Activated naive CD8-positive, alpha-beta T cell treated with anti-CD3 and anti-CD28 coated beads for 36 hours (primary cell): ENCODE measurements at regions not wholly inside any gene's neighbourhood (a gene's known extent, or its start where the extent isn't known, plus 50 kb on each side); places are given as distances from the start of the nearest gene placed in this dataset.
"Not testable (repeated sequence)": the region's sequence is repeated elsewhere in the genome, so short reads cannot be mapped to it uniquely, and the experiment has no call there.

Experiments used
- DNase-seq: peaks from one replicate; pipeline ENCODE4 v3.0.0; 2021
- H3K27ac Mint-ChIP-seq: one replicate; pipeline ENCODE4 v1.8.0; 2022; ENCODE audit warnings: mild to moderate bottlenecking, moderate library complexity, mixed read lengths
- H3K27me3 Mint-ChIP-seq: one replicate; pipeline ENCODE4 v1.8.0; 2022; ENCODE audit warnings: mild to moderate bottlenecking, mixed read lengths
- H3K36me3 Mint-ChIP-seq: one replicate; pipeline ENCODE4 v1.8.0; 2021; ENCODE audit warnings: mild to moderate bottlenecking, mixed read lengths
- H3K4me1 Mint-ChIP-seq: one replicate; pipeline ENCODE4 v1.8.0; 2021; ENCODE audit warnings: mixed read lengths
- H3K4me3 Mint-ChIP-seq: one replicate; pipeline ENCODE4 v1.8.0; 2022; ENCODE audit warnings: mild to moderate bottlenecking, moderate library complexity, mixed read lengths
- H3K9me3 Mint-ChIP-seq: one replicate; pipeline ENCODE4 v1.8.0; 2022; ENCODE audit warnings: mixed read lengths

DNA sequence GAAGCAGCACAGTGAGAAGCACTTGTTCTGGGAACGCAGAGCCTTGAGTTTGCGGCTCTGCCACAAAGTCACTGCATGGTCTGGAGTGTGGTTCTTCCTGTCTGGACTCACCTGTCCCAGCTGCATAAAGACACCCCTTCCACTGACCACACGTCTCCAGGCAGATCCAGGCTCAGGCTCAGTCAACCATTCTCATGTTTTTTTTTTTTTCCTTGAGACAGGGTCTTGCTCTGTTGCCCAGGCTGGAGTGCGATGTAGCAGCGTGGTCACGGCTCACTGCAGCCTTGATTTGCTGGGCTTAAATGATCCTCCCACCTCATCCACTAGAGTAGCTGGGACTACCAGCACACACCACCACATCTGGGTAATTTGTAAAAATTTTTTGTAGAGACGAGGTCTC is 102.9 kb upstream of the KLF4 start:
- Mint-ChIP-seq H3K27ac (no peak overlapping the region), H3K36me3 (no peaks in the 10 kb centered on the region)
- DNase-seq: no peak

DNA sequence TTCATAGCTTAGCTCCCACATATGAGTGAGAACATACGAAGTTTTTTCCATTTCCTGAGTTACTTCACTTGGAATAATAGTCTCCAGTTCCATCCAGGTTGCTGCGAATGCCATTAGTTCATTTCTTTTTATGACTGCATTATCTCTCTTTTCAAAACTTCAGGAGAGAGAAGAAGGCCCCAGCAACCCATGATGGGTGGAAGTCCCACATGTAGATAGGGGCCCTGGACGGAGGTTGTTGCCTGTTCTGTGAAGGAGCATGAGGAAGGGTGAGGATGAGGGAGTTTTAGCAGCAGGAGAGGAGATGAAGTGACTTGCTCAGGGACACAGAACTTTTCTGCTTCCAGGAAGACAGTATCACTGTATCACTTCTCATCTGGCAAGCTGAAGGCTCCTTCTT is 102.2 kb upstream of the KLF4 start:
- H3K9me3 Mint-ChIP-seq: no peaks in the 10 kb centered on the region
- no peak for DNase-seq
- H3K27me3 Mint-ChIP-seq: peaks cover 6% of the 10 kb centered on the region
- H3K36me3 Mint-ChIP-seq: no peaks in the 10 kb centered on the region
- no peak overlapping the region for H3K4me3 Mint-ChIP-seq
- no peaks in the 10 kb centered on the region for H3K4me1 Mint-ChIP-seq
- H3K27ac Mint-ChIP-seq: no peak overlapping the region

More for the DNA sequence above, 102.9 kb upstream of the KLF4 start:
- Mint-ChIP-seq H3K4me3 (no peak overlapping the region), H3K9me3 (no peaks in the 10 kb centered on the region), H3K27me3 (no peaks in the 10 kb centered on the region), H3K4me1 (no peaks in the 10 kb centered on the region)

DNA sequence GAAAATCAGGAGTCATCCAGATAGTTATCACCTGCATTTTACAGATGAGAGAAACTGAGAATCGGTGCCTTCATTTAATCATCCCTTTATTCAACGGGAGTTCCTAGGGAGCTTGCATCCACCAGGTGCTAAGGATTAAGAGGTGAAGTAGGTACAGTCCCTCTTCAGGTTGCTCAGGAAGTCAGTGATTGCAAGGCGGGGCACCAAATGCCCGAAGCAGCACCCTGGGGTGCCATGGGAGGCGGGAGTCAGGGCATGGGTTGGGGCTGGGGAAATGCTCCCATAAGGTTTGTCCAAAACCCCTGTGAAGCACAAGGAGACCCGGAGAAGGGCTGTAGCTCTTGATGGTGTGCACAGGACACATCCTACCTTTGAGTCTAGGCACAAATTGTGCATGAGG is 98.8 kb upstream of the KLF4 start:
- DNase-seq: no peak
- no peak overlapping the region for H3K4me3 Mint-ChIP-seq
- no peaks in the 10 kb centered on the region for H3K9me3 Mint-ChIP-seq
- H3K27me3 Mint-ChIP-seq: peaks cover 10% of the 10 kb centered on the region
- no peaks in the 10 kb centered on the region for H3K4me1 Mint-ChIP-seq
- H3K27ac Mint-ChIP-seq: no peak overlapping the region
- H3K36me3 Mint-ChIP-seq: no peaks in the 10 kb centered on the region

DNA sequence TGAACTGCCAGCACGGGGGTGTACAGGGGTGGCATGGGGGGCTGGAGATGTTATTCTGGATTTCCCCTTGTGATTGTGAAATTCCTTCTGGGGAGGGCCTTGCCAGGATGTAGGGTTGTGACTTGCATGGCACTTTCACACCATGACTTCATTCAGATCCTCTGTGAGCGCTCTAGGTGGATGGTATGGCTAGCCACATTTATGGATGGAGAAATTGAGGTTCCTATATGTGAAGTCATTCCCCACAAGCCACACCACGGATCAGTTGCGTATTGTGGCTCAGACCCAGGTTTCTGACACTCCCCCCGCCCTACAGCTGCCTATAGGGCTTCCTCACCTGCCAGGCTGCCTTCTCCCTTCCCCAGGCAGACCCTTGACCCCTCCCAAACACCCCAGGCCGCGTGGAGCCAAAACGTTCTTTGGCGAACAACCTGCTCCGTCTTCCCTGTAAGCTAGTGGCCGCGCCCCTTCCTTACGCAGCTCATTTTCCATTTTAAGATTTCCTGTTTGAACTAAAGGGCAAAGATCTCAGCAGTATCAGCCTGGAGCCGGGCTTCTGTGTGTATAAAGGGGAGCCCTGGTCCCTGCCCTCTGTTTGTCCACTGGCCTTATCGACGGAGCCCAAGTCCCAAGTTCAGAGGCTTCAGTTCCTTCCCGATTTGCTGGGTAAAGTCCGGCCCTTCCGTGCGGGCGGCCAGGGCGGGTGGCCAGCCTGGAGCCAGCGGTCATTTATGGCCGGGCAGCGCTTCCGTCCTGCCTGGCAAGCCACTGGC is 97.8 kb upstream of the KLF4 start:
- H3K9me3 Mint-ChIP-seq: no peaks in the 10 kb centered on the region
- H3K27me3 Mint-ChIP-seq: peaks cover 10% of the 10 kb centered on the region
- no peaks in the 10 kb centered on the region for H3K36me3 Mint-ChIP-seq
- no peak for DNase-seq
- H3K4me3 Mint-ChIP-seq: no peak overlapping the region
- H3K4me1 Mint-ChIP-seq: no peaks in the 10 kb centered on the region
- no peak overlapping the region for H3K27ac Mint-ChIP-seq

DNA sequence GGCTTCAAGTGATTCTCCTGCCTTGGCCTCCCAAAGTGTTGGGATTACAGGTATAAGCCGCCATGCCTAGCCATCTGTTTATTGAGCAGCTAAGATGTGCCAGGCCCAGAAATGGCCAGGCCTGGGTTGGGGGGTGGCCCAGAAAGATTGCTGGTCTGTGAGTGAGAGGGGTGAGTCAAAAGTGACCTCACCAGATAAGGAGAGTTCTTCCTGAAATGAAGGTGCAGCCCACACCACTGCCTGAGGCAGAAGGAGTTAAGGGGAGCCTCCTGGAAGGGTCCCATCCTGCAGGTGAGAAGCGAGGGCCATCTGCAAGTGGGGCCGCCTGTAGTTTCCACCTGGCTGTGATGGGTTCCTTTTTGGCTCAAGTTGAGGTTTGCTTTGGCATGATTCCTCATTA is 96.9 kb upstream of the KLF4 start:
- Mint-ChIP-seq H3K27ac (no peak overlapping the region), H3K27me3 (peaks cover 10% of the 10 kb centered on the region), H3K9me3 (no peaks in the 10 kb centered on the region), H3K4me1 (no peaks in the 10 kb centered on the region), H3K36me3 (no peaks in the 10 kb centered on the region), H3K4me3 (no peak overlapping the region)
- DNase-seq: no peak

DNA sequence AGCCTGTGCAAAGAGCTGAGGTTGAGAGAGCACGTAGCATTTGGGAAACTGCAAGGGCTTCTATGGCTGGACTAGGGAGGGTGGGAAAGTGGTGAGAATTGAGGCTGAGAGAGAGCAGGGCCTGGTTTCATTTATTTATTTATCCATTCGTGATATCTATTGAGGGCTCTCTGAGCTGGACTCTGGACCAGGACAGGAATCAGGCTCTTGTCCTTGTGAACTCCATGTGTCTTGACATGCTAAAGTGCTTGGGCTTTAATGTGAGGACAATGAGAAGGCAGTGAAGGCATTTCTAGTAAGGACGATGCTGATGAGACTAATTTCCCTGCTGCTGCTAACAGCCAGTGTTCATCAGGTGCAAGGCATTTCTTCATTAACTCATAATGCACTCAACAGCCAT is 95.9 kb upstream of the KLF4 start:
- Mint-ChIP-seq H3K27me3 (peaks cover 16% of the 10 kb centered on the region), H3K4me1 (no peaks in the 10 kb centered on the region), H3K4me3 (no peak overlapping the region), H3K36me3 (no peaks in the 10 kb centered on the region), H3K9me3 (no peaks in the 10 kb centered on the region), H3K27ac (no peak overlapping the region)
- DNase-seq: no peak

DNA sequence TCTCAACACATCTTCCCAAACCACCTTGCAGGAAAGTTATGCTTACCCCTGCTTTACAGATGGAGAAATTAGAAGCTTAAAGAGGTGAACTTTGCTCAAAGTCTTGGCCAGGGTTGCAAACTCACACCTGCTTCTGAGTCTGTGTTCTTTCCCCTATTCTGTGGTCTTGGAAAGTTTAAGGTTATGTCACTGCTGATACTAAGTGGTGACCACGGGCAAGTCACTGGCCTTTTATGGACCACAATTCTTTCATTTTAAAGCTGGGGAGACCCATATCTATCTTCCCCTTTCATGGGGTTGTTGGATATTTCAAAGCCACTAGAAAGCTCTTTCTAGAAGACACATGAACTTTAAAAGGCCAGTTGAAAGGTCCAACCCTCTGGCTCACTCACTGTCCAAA is 95.4 kb upstream of the KLF4 start:
- Mint-ChIP-seq H3K27me3 (peaks cover 16% of the 10 kb centered on the region), H3K36me3 (no peaks in the 10 kb centered on the region), H3K27ac (no peak overlapping the region), H3K4me3 (no peak overlapping the region), H3K4me1 (no peaks in the 10 kb centered on the region), H3K9me3 (no peaks in the 10 kb centered on the region)
- no peak for DNase-seq

DNA sequence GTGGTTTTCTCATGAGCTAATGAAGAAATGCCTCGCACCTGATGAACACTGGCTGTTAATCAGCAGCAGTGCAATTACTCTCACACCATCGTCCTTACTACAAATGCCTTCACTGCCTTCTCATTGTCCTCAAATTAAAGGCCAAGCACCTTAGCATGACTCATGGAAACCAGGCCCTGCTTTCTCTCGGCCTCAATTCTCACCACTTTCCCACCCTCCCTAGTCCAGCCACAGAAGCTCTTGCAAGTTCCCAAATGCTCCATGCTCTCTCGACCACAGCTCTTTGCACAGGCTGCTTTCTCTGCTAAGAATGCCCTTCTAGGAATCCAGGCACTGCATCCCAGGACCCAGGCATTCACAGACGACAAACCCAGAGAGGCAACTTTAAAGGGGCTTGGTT is 94.6 kb upstream of the KLF4 start:
- H3K9me3 Mint-ChIP-seq: no peaks in the 10 kb centered on the region

DNA sequence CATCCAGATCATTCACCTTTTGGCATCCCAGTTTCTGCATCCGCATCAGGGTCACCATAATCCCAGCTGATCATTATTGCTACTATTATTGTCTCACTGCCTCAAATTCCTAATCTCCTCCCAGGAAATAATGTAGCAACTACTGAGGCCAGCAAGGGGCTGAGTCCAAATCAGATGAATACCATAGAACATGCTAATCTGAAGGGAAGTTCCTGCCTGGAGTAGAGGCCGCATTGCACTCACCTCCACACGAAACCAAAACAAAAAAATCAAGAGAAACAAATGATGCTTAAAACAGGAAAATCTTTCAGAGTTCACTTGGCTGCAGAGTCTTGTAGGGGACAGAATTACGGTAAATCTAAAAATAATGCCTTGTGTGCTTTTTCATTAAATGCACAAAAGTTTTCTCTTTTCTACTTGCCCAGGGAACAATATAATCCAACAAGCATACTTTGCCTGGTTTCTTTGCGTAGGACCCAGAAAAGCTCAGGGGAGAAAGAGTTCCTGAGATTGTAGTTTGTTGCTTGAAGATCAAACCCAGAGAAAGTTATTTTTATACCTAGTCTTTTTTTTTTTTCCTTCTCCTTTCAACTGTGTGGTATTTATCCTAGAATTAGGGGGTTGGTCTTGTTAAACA is 87.7 kb upstream of the KLF4 start:
- H3K9me3 Mint-ChIP-seq: no peaks in the 10 kb centered on the region
- H3K4me3 Mint-ChIP-seq: no peak overlapping the region
- no peak for DNase-seq
- H3K27me3 Mint-ChIP-seq: peaks cover 6% of the 10 kb centered on the region
- no peaks in the 10 kb centered on the region for H3K36me3 Mint-ChIP-seq
- no peak overlapping the region for H3K27ac Mint-ChIP-seq
- no peaks in the 10 kb centered on the region for H3K4me1 Mint-ChIP-seq

More for the DNA sequence above, 94.6 kb upstream of the KLF4 start:
- H3K27me3 Mint-ChIP-seq: peaks cover 16% of the 10 kb centered on the region
- no peak overlapping the region for H3K4me3 Mint-ChIP-seq
- H3K4me1 Mint-ChIP-seq: no peaks in the 10 kb centered on the region
- DNase-seq: no peak
- H3K27ac Mint-ChIP-seq: no peak overlapping the region
- no peaks in the 10 kb centered on the region for H3K36me3 Mint-ChIP-seq

DNA sequence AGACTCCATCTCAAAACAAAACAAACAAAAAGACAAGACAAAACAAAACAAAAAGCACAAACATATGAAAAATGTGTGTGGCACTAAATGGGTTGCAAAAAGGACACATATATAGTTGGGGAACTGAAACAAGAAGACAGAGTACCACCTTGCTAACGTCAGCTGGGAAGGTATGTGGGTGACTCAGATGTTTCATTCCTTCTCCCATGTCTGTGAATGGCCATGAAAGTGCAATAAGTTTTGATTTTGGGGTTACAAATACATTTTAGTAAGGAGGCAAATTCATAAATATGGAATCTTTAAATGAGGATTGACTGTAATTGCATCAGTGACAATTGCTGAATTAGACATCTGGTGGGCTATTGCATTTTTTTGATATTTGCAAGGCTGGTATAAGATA is 81.6 kb upstream of the KLF4 start:
- Mint-ChIP-seq H3K4me3 (no peak overlapping the region), H3K9me3 (no peaks in the 10 kb centered on the region), H3K27ac (no peak overlapping the region), H3K36me3 (no peaks in the 10 kb centered on the region), H3K4me1 (no peaks in the 10 kb centered on the region), H3K27me3 (no peaks in the 10 kb centered on the region)
- no peak for DNase-seq

DNA sequence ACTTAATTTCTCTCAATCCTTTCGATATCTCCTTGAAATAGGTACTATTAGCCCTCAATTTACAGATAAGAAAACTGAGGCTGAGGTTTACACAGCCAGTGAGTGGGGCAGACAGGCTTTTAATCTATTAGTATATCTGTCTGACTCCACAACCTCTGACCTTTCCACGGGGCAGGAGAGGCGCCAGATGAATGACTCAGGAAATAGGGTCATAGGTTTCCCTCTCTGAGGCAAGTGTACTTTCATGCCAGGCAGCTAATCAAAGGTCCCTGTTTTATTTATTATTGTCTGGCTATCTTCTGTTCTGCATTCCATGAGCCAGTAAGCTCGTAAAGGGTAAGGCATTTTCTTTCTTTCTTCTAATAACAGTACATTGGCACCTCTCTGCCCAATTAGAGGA is 79.6 kb upstream of the KLF4 start:
- Mint-ChIP-seq H3K27me3 (no peaks in the 10 kb centered on the region), H3K36me3 (no peaks in the 10 kb centered on the region), H3K27ac (no peak overlapping the region), H3K9me3 (no peaks in the 10 kb centered on the region), H3K4me3 (no peak overlapping the region), H3K4me1 (no peaks in the 10 kb centered on the region)
- DNase-seq: no peak

DNA sequence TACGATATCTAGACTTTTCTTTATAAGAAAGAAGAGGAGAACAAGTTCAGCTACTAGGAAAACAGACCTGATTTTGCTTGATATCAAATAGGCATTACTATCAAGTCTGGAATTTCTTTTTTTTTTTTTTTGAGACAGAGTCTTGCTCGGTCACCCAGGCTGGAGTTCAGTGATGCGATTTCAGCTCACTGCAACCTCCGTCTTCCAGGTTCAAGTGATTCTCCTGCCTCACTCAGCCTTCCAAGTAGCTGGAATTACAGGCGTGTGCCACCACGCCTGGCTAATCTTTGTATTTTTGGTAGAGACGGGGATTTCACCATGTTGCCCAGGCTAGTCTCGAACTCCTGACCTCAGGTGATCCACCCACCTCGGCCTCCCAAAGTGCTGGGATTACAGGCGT is 78.8 kb upstream of the KLF4 start:
- H3K9me3 Mint-ChIP-seq, H3K27me3 Mint-ChIP-seq, H3K4me1 Mint-ChIP-seq, H3K4me3 Mint-ChIP-seq, H3K27ac Mint-ChIP-seq, H3K36me3 Mint-ChIP-seq, DNase-seq: not testable (repeated sequence)

DNA sequence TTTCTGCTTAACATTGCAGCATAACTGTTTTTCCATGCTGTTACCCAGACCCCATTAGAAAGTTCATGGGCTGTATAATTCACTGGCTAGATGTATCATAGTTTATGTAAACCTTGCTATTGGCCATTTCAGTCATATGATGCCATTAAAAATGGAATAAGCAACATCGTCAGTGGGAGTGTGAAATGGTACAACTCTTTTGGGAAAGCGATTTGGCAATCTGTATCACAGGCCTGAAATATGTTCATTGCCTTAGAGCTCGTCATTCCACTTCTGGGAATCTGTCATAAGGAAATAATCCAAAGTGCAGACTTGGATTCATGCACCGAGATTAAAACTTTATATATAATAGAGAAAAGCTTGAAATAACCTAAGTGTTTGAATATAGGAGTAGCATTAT is 77.9 kb upstream of the KLF4 start:
- no peak overlapping the region for H3K4me3 Mint-ChIP-seq
- no peak for DNase-seq
- H3K4me1 Mint-ChIP-seq: no peaks in the 10 kb centered on the region
- H3K36me3 Mint-ChIP-seq: no peaks in the 10 kb centered on the region
- H3K27ac Mint-ChIP-seq: no peak overlapping the region
- H3K27me3 Mint-ChIP-seq: no peaks in the 10 kb centered on the region
- no peaks in the 10 kb centered on the region for H3K9me3 Mint-ChIP-seq

DNA sequence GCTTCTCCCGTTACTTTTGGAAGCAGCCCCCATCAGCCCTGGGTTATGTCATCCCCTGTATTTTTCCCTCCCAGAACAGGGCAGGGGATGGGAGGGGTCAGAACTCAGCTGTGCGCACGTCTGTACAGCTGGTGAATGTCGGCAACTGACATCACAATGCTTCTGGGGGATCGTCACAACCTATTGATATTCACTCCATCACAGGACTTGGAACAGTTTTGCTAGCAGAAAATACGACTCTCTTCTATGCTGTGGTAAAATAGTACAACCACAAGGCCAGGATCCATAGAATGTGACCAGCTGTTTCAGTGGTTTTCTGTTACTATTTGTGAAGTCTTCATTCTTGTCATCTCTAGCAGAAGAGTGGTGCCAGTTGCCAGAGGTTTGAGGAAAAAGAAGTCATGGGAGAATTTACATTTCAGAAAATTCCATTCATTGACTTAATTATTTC is 77.1 kb upstream of the KLF4 start:
- no peaks in the 10 kb centered on the region for H3K9me3 Mint-ChIP-seq
- H3K36me3 Mint-ChIP-seq: no peaks in the 10 kb centered on the region
- H3K4me3 Mint-ChIP-seq: no peak overlapping the region
- no peaks in the 10 kb centered on the region for H3K4me1 Mint-ChIP-seq
- H3K27me3 Mint-ChIP-seq: no peaks in the 10 kb centered on the region
- H3K27ac Mint-ChIP-seq: no peak overlapping the region
- DNase-seq: no peak

DNA sequence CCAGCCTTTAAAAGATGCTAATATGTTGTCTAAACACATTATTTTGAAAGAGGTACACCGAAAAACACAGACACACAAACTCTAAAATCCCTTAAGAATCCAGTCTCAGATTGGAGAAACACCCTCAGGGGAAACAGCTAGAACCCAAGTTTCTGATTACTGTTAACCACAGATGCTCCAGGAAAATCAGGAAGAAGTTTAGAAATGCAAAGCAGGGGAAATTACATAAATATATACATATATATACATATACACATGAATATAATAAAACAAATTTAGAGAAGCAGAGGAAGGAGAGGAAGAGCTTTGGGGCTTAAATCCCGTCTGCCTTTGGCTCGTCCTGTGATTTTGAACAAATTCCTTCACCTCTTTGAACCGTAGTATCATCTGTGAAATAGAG is 73.2 kb upstream of the KLF4 start:
- no peaks in the 10 kb centered on the region for H3K4me1 Mint-ChIP-seq
- H3K27ac Mint-ChIP-seq: no peak overlapping the region
- H3K36me3 Mint-ChIP-seq: no peaks in the 10 kb centered on the region
- H3K4me3 Mint-ChIP-seq: no peak overlapping the region
- DNase-seq: no peak
- H3K27me3 Mint-ChIP-seq: no peaks in the 10 kb centered on the region
- no peaks in the 10 kb centered on the region for H3K9me3 Mint-ChIP-seq

DNA sequence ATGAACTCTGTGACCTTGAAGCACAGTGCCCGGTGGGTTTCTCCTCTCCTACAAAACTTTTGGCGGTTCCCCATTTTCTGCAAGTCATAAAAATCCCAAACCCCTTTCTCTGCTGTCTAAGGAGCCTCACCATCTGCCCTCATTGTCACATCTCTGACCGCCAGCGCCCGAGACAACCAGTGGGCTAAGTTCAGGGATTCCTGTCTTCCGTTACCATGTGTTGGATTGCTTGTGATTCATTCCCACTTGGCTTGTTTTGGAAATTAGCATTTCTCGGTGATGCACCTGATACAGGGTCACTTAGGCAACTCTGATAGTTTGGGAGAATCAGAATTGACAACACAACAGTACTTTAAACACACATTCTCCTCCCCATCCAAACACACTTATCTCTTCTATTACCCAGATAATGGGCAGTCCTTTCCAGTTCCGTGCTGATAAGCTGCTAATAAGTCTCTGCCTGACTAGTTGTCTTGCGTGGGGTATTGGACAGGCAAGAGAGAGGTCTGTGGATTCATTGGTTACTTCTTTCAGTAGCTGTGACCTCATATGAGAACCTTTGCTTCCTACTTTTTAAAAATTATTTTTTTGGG is 70.0 kb upstream of the KLF4 start:
- Mint-ChIP-seq H3K36me3 (no peaks in the 10 kb centered on the region), H3K9me3 (no peaks in the 10 kb centered on the region), H3K27ac (no peak overlapping the region), H3K27me3 (no peaks in the 10 kb centered on the region), H3K4me3 (no peak overlapping the region), H3K4me1 (no peaks in the 10 kb centered on the region)
- no peak for DNase-seq
